HAP-1 (cell line): ENCODE measurements at regions not wholly inside any gene's neighbourhood (a gene's known extent, or its start where the extent isn't known, plus 50 kb on each side); places are given as distances from the start of the nearest gene placed in this dataset.

ENCODE experiments used
- DNase-seq, 2 experiments: peaks; one replicate each; pipeline ENCODE4 v3.0.0-alpha.2; 2016 to 2020; ENCODE audit warnings: low spot score in 2 of 2
- H3K27me3 ChIP-seq: fragments of 250-450 bp; sonication (Bioruptor Pico); 2 replicates; pipeline ENCODE4 v1.5.1; 2020; ENCODE audit warnings: low read depth, mild to moderate bottlenecking, moderate library complexity
- H3K36me3 ChIP-seq: fragments of 250-450 bp; sonication (Bioruptor Pico); replicated peaks from 2 replicates; pipeline ENCODE4 v1.5.1; 2020; ENCODE audit warnings: mild to moderate bottlenecking
- H3K4me1 ChIP-seq: fragments of 250-450 bp; sonication (Bioruptor Pico); 2 replicates; pipeline ENCODE4 v1.5.1; 2020; ENCODE audit warnings: mild to moderate bottlenecking
- H3K4me3 ChIP-seq: fragments of 250-450 bp; sonication (Bioruptor Pico); 2 replicates; pipeline ENCODE4 v1.5.1; 2020; ENCODE audit warnings: mild to moderate bottlenecking, moderate library complexity
- H3K9me3 ChIP-seq: fragments of 250-450 bp; sonication (Bioruptor Pico); 2 replicates; pipeline ENCODE4 v1.5.1; 2020; ENCODE audit warnings: mild to moderate bottlenecking, moderate library complexity
- in situ Hi-C: fragments of 300-500 bp; cut with MboI; formaldehyde crosslinking; loops from 3 replicates; pipeline ENCODE4 v1.14.3; 2020; ENCODE audit warnings: low sequenced_read_pairs, inconsistent platforms, mixed read lengths

- no peaks in the 10 kb centered on the region for H3K4me1 ChIP-seq
- H3K36me3 ChIP-seq = no peaks in the 10 kb centered on the region
- no peak overlapping the region for H3K4me3 ChIP-seq
- DNase-seq = no peak
- in situ Hi-C loops = no loop called here
- H3K27me3 ChIP-seq = no peaks in the 10 kb centered on the region
- peaks cover 6% of the 10 kb centered on the region; the same call in 1 of the 2 replicates for H3K9me3 ChIP-seq
These were observed 552.5 kb downstream of the FGF9 start for GRCh38 chr13:22223411-22223810.

GRCh38 chr13:22226086-22226485, 555.2 kb downstream of the FGF9 start:
- peaks cover 3% of the 10 kb centered on the region; the same call in 1 of the 2 replicates for H3K9me3 ChIP-seq
- no peak for DNase-seq
- H3K27me3 ChIP-seq = no peaks in the 10 kb centered on the region
- H3K4me1 ChIP-seq = no peaks in the 10 kb centered on the region
- H3K4me3 ChIP-seq = no peak overlapping the region
- in situ Hi-C loops = no loop called here
- no peaks in the 10 kb centered on the region for H3K36me3 ChIP-seq

- no peaks in the 10 kb centered on the region for H3K4me1 ChIP-seq
- in situ Hi-C loops = no loop called here
These were observed 557.0 kb downstream of the FGF9 start for GRCh38 chr13:22227895-22228294.

DNA sequence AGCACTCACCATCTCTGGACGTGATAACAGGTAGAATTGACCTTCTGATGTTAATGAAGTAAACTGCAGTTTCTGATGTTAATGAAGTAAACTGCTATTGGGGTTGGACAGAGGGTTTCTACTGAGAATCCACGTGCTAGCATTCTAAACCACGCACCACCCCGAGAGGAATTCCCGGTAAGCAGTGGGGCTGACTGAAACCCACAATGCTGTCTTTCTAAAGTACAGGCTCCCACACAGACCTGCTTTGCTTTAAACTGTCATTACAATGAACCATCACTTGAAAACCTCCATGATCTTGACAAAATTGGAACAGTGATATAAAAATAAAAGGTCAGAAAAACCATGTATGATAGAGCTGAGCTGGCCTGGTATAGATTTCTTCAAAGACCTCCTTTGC, 559.0 kb downstream of the FGF9 start:
- Histone ChIP-seq H3K9me3 (no peaks in the 10 kb centered on the region), H3K4me3 (no peak overlapping the region), H3K36me3 (no peaks in the 10 kb centered on the region), H3K27me3 (no peaks in the 10 kb centered on the region), H3K4me1 (no peaks in the 10 kb centered on the region)
- DNase-seq = no peak
- in situ Hi-C loops = no loop called here

More at GRCh38 chr13:22227895-22228294, 557.0 kb downstream of the FGF9 start:
- Histone ChIP-seq H3K36me3 (no peaks in the 10 kb centered on the region), H3K4me3 (no peak overlapping the region), H3K27me3 (no peaks in the 10 kb centered on the region), H3K9me3 (peaks cover 3% of the 10 kb centered on the region; the same call in 1 of the 2 replicates)
- DNase-seq = no peak

DNA sequence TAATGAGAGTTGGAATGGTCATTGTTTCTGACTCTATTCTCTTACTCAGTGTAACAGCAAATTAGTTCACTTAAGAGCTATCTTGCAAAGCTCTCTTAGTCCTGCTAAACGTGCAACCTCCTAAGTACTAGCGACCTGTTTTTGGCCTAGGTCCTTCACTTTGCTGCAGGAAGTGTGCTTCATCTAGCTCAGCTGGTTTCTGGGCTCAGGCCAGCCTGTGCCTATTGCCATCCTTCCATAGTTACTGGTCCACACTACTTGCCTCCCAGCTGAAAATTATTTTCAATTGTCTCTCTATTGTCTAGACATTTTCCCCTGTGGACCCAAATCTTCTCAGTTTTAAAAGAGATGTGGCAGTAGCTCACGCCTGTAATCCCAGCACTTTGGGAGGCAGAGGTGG, 561.3 kb downstream of the FGF9 start:
- Histone ChIP-seq H3K4me3 (no peak overlapping the region), H3K27me3 (no peaks in the 10 kb centered on the region), H3K36me3 (no peaks in the 10 kb centered on the region), H3K9me3 (no peaks in the 10 kb centered on the region), H3K4me1 (no peaks in the 10 kb centered on the region)
- in situ Hi-C loops = no loop called here
- no peak for DNase-seq

- H3K4me1 ChIP-seq = no peaks in the 10 kb centered on the region
- H3K36me3 ChIP-seq = no peaks in the 10 kb centered on the region
- in situ Hi-C loops = no loop called here
- no peaks in the 10 kb centered on the region for H3K27me3 ChIP-seq
- no peak overlapping the region for H3K4me3 ChIP-seq
- DNase-seq = no peak
- H3K9me3 ChIP-seq = no peaks in the 10 kb centered on the region
These were observed 564.5 kb downstream of the FGF9 start for GRCh38 chr13:22235285-22235949.

DNA sequence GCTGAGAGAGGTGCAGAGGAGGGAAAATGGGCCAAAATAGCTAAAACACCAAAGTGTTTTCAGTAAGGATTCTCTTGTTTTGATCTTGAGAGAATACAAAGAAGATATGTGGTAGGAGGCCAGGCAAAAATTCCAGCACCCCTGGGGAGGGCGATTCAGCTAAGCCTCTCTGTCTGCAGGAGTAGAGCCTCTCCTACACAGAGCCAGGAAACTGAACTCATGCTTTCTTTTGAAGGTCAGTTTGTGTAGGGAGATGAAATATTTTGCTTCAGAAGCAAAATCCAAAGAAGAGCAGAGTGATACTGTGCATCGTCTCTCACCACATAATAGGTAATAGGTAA, 565.0 kb downstream of the FGF9 start:
- no peaks in the 10 kb centered on the region for H3K36me3 ChIP-seq
- H3K27me3 ChIP-seq = no peaks in the 10 kb centered on the region
- in situ Hi-C loops = no loop called here
- H3K4me3 ChIP-seq = no peak overlapping the region
- no peaks in the 10 kb centered on the region for H3K9me3 ChIP-seq
- DNase-seq = no peak
- H3K4me1 ChIP-seq = no peaks in the 10 kb centered on the region

DNA sequence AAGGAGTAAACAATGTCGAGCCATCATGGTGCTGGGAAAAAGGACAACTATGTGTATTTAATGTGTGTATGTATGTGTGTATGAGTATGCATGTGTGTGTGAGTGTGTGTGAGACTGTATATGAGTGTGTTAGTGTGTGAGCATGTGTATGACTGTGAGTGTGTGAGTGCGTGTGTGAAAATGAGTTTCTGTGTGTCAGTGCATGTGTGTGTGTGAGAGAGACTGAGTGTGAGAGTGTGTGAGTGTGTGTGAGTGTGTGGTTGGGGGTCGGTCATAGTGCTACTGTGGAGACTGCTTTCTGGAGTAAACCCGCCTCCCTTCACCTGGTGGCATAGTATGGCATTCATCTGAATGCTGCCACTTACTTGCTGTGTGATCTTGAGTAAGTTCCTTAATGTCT, 567.4 kb downstream of the FGF9 start:
- H3K27me3 ChIP-seq = no peaks in the 10 kb centered on the region
- in situ Hi-C loops = no loop called here
- H3K9me3 ChIP-seq = no peaks in the 10 kb centered on the region
- no peaks in the 10 kb centered on the region for H3K4me1 ChIP-seq
- DNase-seq = no peak
- H3K36me3 ChIP-seq = no peaks in the 10 kb centered on the region
- no peak overlapping the region for H3K4me3 ChIP-seq

GRCh38 chr13:22240716-22241115, 569.8 kb downstream of the FGF9 start:
- no peaks in the 10 kb centered on the region for H3K27me3 ChIP-seq
- H3K4me3 ChIP-seq = no peak overlapping the region
- no peak for DNase-seq
- no peaks in the 10 kb centered on the region for H3K36me3 ChIP-seq
- in situ Hi-C loops = no loop called here
- H3K4me1 ChIP-seq = no peaks in the 10 kb centered on the region
- H3K9me3 ChIP-seq = no peaks in the 10 kb centered on the region

DNA sequence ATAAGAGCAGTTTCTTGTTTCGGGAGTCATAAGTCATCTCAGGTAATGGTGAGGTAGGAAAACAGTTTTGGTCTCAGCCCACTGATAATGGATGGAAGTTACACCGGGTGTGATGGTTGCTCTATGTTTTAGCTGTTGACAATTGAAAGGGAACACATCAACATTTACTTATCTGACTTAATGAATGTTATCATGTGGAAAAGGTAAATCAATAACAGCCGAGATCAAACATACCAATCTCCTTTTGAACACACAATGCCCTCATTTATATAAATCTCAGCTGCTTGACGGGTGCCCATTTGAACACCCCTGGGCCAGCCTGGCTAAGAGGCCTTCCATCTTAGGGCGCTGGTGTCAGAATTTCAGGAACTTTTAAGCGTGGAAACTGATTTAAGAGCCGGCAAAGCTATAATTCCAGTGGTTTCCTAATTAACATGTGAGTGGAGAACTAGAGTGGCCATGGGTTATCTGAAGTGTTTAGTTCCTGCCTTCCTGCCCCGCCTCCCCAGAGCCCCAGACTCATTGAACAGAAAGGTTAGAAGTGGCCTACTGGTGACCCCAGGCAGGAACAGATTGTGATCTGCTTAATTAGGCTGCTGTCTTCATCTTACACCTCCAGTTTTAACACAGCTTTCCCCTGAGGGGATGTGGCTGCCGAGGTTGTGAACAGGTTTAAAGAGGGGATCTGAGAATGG, 572.7 kb downstream of the FGF9 start:
- in situ Hi-C loops = no loop called here
- Histone ChIP-seq H3K4me1 (no peaks in the 10 kb centered on the region), H3K27me3 (no peaks in the 10 kb centered on the region), H3K9me3 (no peaks in the 10 kb centered on the region; the same call in 1 of the 2 replicates), H3K4me3 (no peak overlapping the region), H3K36me3 (no peaks in the 10 kb centered on the region)
- DNase-seq = no peak

- no peaks in the 10 kb centered on the region for H3K4me1 ChIP-seq
- in situ Hi-C loops = no loop called here
- peaks cover 2% of the 10 kb centered on the region for H3K9me3 ChIP-seq
- H3K36me3 ChIP-seq = no peaks in the 10 kb centered on the region
- no peak overlapping the region for H3K4me3 ChIP-seq
- no peaks in the 10 kb centered on the region for H3K27me3 ChIP-seq
- DNase-seq = no peak
These were observed 581.5 kb downstream of the FGF9 start for GRCh38 chr13:22252281-22252830.

GRCh38 chr13:22253107-22253506, 582.2 kb downstream of the FGF9 start:
- DNase-seq = no peak
- in situ Hi-C loops = no loop called here
- H3K36me3 ChIP-seq = no peaks in the 10 kb centered on the region
- no peaks in the 10 kb centered on the region for H3K4me1 ChIP-seq
- H3K27me3 ChIP-seq = no peaks in the 10 kb centered on the region
- no peak overlapping the region for H3K4me3 ChIP-seq
- H3K9me3 ChIP-seq = peaks cover 2% of the 10 kb centered on the region; the same call in 1 of the 2 replicates

DNA sequence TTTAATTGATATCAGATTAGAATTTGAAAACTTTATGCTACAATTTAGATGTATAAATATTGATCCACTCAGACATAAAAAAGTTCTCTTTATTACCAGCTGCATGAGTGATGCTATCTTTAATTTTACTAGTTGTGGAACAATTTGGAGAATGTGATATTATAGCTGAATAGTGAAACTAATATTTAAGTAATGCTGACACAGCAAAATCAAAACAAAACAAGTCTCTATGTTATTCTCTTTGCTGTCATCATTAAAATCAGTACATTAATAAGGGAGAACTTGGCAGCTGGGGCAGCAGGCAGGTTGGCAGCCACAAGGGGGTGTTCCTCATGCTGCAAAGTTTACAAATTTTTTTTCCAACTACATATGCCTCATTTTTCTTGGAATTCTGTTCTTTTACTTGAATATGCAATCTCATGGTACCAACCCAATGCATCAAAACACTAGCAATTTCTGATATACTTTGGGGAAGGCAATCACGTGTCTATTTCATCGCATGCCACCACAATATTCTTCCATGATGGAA, 585.3 kb downstream of the FGF9 start:
- Histone ChIP-seq H3K4me3 (no peak overlapping the region), H3K9me3 (peaks cover 6% of the 10 kb centered on the region; the same call in 1 of the 2 replicates), H3K4me1 (no peaks in the 10 kb centered on the region), H3K27me3 (no peaks in the 10 kb centered on the region), H3K36me3 (no peaks in the 10 kb centered on the region)
- no peak for DNase-seq
- in situ Hi-C loops = no loop called here
